ENCODE measurements at regions not wholly inside any gene's neighbourhood (a gene's known extent, or its start where the extent isn't known, plus 50 kb on each side); places are given as distances from the start of the nearest gene placed in this dataset.

DNA sequence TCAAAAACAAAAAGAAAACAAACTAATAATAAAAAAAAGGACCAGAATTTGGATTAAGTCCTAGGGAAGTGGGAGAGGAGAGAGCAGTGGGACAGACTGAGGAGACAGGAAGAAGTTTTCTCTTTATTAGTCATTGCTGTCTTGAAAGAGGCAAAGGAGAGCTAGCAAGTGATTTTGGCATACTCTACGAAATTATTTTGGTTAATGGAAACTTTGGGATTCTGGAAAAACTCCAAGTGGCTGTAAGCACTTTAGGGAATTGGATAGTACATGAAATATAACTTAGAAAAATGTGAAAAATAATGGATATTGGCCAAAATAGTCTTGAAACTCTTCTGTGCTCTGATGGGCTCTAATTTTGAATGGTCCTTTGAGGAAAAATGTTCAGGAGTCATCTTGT, 1641.8 kb upstream of the WWC1 start:
- TF ChIP-seq CTCF (IDR thresholded peaks at IDR 0.05) (no peak), POLR2A (IDR thresholded peaks at IDR 0.05) (no peak)
